GM10248 (cell line): ENCODE measurements at regions not wholly inside any gene's neighbourhood (a gene's known extent, or its start where the extent isn't known, plus 50 kb on each side); places are given as distances from the start of the nearest gene placed in this dataset.

Experiments used
- CTCF ChIA-PET: fragments of 300-600 bp; sonication (Branson Sonifier 250); formaldehyde crosslinking; extraction: SDS; loops from one replicate; lab custom pipeline; 2021; ENCODE audit warnings: antibody characterized with exemption; lab: Yijun Ruan, JAX
- POLR2A ChIA-PET: fragments of 350-650 bp; sonication (Branson Sonifier 250); formaldehyde crosslinking; extraction: SDS; loops from one replicate; lab custom pipeline; 2020; ENCODE audit warnings: antibody characterized with exemption; lab: Yijun Ruan, JAX
- DNase-seq: peaks from one replicate; pipeline ENCODE4 v3.0.0; 2012; ENCODE audit errors: extremely low spot score
- CTCF ChIP-seq: IDR thresholded peaks from 2 replicates; pipeline ENCODE4 v1.5.1; 2012; ENCODE audit warnings: mild to moderate bottlenecking, low read depth; ENCODE audit errors: extremely low read depth, missing control alignments, control extremely low read depth

- TF ChIP-seq CTCF, result no peak
- ChIA-PET CTCF (no interaction called here), POLR2A (no interaction called here)
- no peak for DNase-seq
These were observed 51.7 kb upstream of the RTL1 start for GRCh38 chr14:100955201-100955600.

- no peak for TF ChIP-seq CTCF
- CTCF ChIA-PET, result no interaction called here
- no peak for DNase-seq
- POLR2A ChIA-PET, result no interaction called here
These were observed 59.0 kb upstream of the RTL1 start for GRCh38 chr14:100962494-100962893.

- ChIA-PET POLR2A (no interaction called here), CTCF (no interaction called here)
- DNase-seq, result no peak
- TF ChIP-seq CTCF, result no peak
These were observed 61.8 kb upstream of the RTL1 start for GRCh38 chr14:100965296-100965695.

GRCh38 chr14:100967178-100967577 lies 63.7 kb upstream of the RTL1 start:
- ChIA-PET CTCF (no interaction called here), POLR2A (no interaction called here)
- DNase-seq, result no peak
- no peak for TF ChIP-seq CTCF

GRCh38 chr14:100967930-100968329 lies 64.4 kb upstream of the RTL1 start:
- ChIA-PET POLR2A (no interaction called here), CTCF (no interaction called here)
- no peak for TF ChIP-seq CTCF
- DNase-seq, result no peak

GRCh38 chr14:100972118-100972897 lies 68.8 kb upstream of the RTL1 start:
- no peak for TF ChIP-seq CTCF
- ChIA-PET CTCF (no interaction called here), POLR2A (no interaction called here)
- DNase-seq, result no peak
